HG03442 (cell line): ENCODE measurements at regions not wholly inside any gene's neighbourhood (a gene's known extent, or its start where the extent isn't known, plus 50 kb on each side); places are given as distances from the start of the nearest gene placed in this dataset.
A peak's percentile ranks its signal among the peaks of the same experiment; 100 is the strongest.
"Not testable (repeated sequence)": the region's sequence is repeated elsewhere in the genome, so short reads cannot be mapped to it uniquely, and the experiment has no call there.

ENCODE experiments used
- ATAC-seq: cut with Tn5 transposase; IDR thresholded peaks from one replicate; pipeline ENCODE4 v1.9.1; 2021; ENCODE audit warnings: mild to moderate bottlenecking, moderate library complexity; ENCODE audit not compliant: unreplicated experiment

DNA sequence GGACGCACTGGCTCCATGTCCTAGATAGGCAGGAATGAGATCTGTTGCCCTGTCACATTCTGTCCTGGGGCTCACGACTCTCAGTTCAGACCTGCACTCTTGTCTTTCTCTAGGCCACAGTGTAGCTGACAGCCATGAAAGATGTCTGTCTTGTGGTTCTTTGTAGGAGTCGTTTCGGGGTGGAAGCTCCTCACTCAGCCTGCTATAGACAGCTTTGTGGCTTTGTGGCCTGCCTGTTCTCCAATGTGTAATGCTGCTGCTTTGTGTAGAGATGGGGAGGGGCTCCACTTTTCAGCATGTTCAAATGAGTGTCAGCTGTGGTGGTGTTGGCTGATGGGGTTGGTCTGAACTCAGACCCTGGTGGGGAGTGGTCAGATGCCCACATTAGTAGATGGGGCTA is 410.7 kb downstream of the ACTR3B start:
- no peak for ATAC-seq

DNA sequence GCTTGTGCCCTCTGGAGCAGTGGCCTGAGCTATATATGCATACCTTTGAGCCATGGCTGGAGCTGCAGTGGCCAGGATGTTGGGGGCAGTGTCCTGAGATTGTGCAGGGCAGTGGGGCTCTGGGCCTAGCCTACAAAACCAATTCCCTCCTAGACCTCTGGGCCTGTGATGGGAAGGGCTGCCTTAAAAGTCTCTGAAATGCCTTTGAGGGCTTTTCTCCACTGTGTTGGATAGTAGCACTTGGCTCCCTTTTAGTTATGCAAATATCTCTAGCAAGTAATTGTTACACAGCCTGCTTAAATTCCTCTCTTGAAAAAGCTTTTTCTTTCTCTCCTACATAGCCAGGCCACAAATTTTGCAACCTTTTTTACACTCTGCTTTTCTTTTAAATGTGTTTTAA is 426.4 kb downstream of the ACTR3B start:
- no peak for ATAC-seq

DNA sequence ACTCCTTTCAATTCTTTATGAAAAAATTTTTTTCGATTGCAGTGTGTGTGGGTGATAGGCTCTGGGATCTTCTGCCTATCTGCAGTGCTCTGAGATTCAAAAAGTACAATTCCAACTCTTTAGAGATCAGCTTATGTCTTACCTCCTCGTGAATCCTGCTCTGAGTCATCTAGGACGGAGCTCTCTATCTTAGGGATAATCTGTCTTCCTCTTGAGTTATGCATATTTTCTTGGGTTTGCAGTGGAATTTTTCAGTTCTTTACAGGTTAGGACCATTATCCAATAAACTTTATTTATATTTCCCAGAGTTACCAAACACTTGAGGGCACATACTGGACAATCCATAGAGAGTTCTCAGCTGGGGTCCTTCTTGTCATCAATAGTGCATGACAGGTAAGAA is 428.6 kb downstream of the ACTR3B start:
- ATAC-seq = no peak

DNA sequence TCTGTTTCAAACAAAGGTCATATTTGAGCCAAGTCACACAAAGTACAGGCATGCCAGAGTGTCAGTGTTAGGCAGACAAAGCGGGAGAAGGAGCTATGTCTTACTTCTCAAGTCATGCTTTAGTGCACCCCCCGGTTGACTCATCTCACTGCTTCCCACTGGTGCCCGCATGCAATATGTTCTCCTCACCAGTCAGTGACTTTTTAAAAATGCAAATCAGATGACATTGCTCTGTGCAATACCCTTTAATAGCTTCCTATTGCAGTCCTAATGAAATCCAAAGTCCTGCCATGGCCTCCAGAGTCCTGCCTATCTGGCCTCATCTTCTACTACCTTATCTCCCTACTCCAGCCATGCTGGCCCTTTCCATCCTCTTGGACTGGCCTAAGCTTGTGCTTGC is 429.1 kb downstream of the ACTR3B start:
- ATAC-seq = peak; percentile 62

DNA sequence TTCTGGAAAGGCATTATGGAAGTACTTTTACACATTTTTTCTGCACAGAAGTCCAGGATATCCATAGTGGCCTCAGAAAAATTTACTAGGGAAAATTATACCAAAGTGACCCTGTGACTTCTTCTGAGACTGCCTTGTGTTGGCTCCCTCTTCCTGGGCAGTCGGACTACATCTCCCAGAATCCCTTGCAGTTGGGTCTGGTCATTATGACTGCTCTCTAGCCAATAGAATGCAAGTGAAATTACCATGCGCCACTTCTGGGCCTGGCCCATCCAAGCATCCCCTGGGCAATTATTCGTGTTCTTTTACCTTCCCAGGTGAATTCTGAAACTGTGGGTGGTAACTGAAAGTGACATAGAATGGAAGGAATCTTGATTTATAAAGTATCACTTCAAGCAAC is 430.9 kb downstream of the ACTR3B start:
- peak; percentile 69 for ATAC-seq

DNA sequence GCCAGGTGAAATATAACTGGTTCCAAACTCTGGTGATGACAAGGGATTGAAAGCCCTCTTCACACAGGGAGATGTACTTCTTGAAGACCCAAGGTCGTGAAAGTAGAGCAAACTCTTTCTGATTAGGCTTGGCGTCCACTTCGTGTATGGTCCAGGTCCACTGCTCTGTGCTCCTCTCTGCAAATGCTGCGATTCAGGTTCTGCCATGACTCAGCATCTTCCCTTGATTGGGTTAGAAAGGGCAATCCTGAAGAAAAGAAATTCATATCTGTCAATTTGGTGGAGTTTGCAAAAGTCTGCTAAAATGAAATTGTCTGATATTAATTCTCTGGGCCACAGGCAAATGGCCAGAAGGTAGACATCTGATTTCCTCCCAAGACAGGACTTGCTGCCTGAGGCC is 431.4 kb downstream of the ACTR3B start:
- no peak for ATAC-seq

DNA sequence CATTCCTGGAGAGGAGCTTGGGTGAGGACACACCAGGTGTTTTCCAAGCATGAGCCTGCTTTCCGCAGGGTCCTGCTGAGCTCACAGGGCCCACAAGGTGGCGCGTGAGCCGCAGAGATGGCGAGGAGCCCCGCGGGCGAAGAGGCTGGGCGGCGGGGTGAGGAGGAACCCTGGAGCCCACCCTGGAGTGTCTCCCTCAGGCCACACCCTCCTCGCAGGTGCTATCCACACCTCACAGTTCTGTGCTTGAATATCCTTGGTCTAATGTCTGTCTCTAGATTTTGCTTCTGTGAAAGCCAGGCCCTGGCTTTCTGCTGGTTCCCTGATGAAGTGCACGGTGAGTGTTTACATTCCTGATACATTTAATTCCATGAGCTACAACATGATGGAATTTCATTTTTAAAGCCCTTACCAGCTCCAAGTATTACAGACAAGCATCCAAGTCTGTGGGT is 433.6 kb downstream of the ACTR3B start:
- no peak for ATAC-seq

DNA sequence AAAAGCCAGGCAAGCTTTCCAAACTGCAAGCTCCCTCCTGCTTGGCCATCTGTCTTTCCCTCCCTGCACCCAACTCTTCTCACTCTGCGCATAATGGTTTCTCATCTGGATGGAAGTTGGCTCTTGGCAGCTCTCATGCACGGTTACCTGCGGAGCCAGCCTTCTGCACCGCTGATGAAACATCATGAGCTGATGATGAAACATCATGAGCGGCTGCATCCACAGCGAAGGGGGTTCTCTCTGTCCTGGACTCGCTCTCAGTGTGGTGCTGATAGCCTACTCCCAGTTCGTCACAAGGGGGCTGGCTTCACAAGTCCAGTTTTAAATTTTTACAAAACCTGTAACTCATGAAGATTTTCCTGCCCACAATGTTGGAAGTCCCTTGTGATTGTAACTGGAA is 457.5 kb downstream of the ACTR3B start:
- ATAC-seq = no peak

DNA sequence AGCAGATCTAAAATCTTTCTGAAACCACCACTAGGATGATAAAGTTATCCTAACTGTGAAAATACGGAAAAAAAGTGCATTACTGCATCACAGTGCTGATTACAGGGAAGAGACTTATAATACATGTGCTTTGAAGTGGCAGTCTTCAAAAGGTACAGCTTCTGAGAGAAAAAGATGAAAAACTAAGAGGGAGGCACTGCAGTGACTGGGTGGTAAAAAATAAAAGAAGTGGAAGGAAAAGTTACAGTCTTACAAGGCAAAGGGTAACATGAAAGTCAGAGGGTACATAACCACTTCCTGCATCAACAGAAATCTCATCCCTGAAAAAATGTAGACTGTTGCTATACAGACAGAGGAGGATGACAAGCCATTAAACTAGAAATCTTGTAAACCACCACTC is 465.3 kb downstream of the ACTR3B start:
- no peak for ATAC-seq

DNA sequence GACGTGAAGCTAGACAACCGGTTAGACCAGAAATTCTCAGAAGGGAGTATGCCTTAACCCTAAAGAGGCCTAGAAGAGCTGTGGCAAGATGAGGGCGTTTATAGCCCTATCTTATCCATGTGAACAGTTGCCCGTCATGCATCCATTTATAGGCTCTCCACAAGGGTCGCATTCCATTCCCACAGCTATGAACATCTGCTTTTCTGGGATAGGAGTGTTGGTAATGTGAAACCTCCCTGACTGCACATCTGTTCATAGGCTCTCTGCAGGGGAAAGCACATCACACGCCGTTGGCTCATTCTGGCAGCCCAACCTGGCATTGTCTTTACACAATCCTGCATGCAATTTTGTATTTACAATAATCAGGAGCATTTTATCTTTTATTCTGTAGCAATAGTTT is 485.6 kb downstream of the ACTR3B start:
- not testable (repeated sequence) for ATAC-seq

DNA sequence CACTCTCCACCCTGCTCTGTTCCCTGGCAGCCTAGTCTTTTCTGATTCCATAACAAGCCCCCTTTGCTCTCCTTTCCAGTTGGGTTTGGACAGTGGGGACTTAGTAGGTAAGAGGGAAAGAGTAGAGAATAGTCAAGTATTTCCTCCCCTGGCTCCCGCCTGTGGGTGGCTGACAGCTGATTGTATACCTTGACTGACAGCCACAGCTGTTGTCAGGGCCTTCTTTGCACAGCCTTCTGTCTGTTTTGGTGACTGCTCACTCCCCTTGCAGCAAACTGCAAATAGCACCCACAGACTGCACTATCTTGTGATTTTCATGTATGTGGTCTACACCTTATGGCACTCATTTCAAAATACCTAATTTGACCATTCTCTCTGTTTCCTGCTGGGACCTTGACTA is 486.3 kb downstream of the ACTR3B start:
- ATAC-seq = no peak

DNA sequence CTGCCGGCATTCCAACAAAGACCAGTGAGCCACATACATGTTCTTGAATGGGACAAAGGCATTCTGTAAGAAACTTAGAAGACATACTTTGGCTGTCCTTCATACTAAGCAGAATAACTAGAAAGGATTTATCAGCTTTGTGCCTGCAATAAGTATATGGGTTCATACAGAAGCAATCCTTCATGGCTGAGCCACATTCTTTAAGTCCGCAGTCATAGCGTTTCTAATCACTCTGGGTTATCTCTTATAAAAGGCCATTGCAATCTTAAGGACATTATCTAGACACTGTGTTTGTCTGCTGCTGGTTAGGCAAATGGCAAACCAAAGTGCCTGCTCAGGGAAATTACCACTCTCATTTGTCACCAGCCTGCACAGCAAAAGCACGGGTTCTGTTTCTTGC is 488.4 kb downstream of the ACTR3B start:
- ATAC-seq = no peak

DNA sequence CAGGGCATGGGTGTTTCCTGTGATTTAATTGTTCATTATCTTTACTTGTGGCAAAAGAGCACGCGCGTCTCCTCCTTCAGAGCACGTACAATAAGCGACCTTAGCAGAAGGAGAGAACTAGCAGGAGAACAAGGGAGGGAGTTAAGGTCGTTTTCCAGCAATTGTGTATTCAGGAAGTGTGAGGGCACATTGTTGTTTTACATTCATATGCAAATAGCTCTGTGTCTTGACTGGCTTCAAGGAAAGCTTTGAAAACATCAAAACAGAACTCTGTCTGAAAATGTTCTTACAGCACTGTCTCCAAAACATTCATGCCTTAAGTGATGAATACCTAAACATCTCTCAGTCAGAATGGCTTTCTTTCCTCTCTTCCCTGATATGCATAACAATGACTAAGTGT is 499.1 kb downstream of the ACTR3B start:
- no peak for ATAC-seq

DNA sequence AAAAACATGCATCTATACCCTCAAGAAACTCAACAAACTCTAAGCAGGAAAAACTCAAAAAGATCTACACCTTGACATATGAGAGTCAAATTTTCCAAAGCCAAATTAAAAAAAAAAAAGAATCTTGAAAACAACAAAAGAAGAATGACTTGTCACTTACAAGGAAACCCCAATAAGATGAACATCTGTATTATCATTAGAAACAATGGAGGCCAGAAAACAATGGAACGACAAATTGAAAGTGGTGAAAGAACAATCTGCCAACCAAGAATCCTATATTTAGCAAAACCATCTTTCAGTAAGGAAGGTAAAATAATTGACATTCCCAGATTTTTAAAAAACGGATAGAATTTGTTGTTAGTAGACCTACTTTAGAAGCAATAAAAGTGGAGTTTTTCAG is 516.8 kb downstream of the ACTR3B start:
- no peak for ATAC-seq

DNA sequence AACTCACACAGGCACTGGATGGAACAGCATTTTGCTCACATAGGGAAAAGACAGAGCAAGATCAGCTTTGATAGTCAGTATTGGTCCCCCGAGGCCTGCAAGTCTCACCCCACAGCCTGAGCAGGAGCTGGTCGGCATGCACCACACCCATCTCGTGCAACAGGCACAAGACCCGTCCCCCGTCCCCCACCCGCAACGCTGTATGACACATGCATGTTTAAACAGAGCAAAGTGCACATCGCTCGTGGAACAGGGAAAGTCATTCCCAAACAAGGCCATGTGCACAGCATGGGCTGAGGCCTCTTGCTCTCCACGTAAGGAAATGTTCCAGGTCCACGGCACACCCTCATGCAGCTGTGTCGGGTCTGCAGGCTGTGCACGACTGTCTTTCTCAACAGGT is 527.2 kb downstream of the ACTR3B start:
- ATAC-seq = no peak

DNA sequence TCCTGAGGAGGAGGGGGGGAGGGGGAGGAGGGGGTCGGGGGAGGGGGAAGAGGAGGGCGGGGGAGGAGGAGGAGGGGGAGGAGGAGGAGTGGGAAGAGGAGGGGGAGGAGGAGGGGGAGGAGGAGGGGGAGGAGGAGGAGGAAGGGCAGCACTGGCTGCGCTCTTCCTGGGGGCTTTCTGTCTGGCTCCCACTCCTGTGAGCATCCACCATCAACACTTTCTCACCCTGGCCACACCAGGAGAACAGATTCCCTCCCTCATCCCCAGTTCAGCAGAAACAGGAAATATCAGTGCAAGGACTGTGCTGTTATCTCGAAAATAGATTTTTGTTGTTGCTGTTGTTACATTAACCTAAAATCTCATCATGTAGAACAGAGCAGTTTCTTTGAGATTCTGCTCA is 530.5 kb downstream of the ACTR3B start:
- no peak for ATAC-seq

DNA sequence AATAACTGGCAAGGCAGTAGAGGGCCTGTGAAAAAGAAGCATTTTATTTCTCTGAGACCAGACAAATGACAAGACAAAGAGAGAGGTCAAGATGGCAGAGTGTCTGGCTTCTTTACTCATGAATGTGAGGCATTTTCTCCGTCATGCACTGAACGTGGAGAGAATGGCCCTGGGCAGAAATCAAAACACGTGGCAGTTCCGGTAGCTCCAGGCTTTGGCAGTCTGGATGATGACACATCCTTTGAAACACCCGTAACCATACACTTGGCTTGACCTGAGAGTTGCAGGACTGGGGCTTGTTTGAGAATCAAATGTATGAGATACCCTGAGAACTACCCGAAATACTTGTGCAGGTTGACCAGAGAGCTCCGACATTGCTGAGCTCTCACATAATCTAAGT is 537.6 kb downstream of the ACTR3B start:
- no peak for ATAC-seq

DNA sequence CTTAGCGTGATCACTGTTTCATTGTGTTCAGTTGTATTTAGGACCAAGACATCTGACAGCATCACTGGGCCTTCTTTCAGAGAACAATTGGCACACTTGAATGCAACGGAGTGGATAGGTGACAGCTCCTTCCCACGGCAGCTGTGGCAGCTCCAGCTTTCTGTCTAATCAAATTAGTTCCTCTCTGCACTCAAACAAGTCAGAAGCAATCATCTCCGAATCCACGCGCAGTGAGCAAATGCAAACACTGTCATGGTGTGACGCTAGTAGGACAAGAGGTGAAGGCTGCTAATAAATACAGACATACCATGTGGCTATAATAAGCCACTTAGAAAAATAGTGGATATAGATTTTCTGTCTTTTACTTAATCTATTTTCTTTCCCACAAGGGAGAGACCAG is 542.4 kb downstream of the ACTR3B start:
- no peak for ATAC-seq

DNA sequence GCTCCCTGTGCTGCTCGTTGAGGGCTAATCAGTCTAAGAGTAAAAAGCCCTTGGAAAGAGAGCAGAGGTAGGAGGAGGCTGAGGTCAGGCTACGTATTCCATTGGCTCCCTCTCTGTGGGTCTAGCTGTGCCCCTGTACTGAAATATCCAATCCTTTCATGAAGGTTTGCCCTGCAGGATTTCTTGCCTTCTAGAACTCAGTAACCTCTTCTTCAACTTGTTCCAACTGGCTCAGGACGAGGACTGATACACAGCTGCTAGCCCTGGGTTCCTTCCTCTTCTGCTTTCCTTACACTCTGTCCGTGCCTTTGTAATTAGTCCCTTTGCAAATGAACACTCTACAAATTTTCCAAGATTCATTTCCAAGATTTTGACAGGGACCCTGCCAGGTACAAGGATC is 560.5 kb downstream of the ACTR3B start:
- ATAC-seq = no peak

DNA sequence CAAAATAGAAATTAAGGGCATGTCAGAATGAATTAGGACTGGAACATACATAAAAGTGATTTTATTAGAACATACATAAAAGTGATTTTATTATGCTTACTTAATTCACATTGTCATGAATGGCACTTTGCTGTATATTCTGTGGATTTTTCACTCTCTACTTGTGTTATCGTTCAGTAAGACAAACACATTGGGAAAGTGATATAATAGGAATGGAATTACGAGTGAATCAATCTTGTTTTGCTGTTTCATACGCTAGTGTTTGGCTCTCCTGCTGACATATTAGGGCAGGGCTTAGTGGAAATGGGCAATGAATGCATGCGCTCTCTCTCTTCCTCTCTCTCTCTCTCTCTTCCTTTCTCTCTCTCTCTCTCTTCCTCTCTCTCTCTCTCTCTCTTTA is 561.1 kb downstream of the ACTR3B start:
- no peak for ATAC-seq

DNA sequence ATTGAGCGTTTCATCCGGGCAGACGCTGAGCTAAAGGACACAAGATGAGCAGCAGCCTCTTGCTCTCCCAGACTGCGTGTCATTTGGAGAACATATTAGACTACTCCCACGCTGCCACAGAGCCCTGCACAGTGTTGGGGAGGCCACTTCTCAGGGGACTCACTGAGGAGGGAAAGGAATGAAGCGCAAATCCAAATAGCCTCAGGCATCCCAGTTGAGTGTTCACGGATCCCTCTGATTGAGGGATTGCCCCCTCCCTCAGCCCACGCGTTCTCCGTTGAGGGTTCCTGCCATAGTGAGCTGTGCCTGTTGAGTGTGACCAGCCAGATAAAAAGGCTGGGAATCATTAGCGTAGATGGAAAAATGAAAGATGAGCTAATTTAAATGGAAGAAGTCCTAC is 563.4 kb downstream of the ACTR3B start:
- no peak for ATAC-seq

DNA sequence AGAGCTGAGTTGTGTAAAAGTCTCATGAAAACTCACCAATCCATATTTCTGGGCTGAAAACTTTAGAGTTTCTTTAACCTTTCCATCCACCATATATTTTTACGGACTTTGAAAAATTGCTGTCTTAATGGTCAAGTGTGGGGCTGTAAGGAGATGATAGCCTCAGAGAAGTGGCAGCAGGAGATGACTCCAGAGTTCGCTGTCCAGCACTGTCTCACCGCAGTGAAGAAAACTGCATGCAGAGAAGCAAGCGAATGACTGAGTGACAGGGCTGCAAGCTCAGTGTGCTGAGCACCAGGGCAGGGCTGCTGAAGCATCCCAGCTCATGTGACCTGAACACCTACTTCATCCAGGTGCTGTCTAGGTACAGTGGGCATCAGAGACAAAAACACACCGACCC is 564.5 kb downstream of the ACTR3B start:
- no peak for ATAC-seq

DNA sequence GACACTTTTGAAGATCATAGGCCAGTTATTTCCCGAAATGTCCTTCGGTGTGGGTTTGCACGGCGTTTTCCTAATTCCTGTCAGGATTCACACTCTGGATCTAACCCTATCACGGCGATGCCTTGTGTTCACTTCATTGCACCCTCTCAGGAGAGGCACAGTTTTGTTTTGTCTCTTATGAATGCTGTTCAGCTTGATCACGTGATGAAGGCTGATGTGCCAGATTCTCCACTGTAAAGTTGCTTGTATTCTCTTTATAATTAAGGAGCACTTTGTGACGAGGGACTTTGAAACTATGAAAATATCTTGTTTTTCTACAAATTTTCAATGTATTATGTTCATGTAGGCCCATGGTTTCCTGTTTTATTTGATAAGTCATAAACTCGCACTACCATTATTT is 568.1 kb downstream of the ACTR3B start:
- ATAC-seq = no peak

DNA sequence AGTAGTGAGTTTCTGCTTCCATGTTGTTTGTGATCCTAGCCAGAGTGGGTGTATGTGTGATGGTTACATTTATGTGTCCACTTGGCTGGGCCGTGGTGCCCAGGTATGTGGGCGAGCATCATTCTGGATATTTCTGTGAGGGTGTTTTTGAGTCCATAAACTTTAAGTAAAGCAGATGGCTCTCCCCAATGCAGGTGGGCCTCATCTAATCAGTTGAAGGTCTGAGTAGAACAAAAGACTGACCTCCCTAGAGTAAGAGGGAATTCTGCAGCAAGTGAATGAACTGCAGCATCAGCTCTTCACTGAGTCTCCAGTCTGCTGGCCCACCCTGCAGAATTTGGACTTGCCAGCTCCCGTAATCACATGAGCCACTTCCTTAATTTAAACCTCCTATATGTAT is 571.9 kb downstream of the ACTR3B start:
- ATAC-seq = no peak
